Stimulated activated CD8-positive, alpha-beta memory T cell treated with anti-CD3 and anti-CD28 coated beads, Interleukin-12 subunit alpha, Interleukin-12 subunit beta, amount 100 ng/mL, for 1 hour (primary cell): ENCODE measurements at regions not wholly inside any gene's neighbourhood (a gene's known extent, or its start where the extent isn't known, plus 50 kb on each side); places are given as distances from the start of the nearest gene placed in this dataset.
"Not testable (repeated sequence)": the region's sequence is repeated elsewhere in the genome, so short reads cannot be mapped to it uniquely, and the experiment has no call there.

Experiments used
- DNase-seq: peaks from one replicate; pipeline ENCODE4 v3.0.0-alpha.2; 2020; ENCODE audit warnings: low read depth

DNA sequence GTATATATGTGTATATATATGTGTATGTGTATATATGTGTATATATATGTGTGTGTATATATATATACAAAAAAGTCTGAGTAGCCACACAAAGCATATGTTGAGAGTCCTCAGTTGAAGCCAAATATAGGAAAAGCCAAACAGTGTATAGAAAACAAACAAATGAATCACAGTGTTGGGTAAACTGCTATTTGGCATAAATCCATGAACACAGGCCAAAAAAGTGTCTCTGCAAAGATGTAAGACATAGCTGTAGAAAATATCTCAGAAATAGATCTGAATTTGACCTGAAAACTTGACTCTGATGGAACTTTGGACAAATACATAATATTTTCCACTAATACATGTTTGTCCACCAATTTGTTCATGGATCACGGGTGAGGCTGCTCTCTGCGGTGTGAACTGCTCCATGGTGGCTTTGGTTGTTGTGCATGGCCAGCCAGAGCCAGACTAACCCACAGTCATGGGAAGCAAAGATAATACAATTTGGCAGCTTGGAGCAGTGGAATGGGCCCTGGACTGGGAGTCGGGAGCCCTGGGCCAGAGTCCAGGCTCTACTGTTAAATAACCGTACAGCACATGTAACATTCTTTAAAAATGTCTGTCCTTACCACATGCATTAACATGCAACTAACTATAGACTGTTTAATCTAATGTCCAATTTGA is 76.9 kb upstream of the EED start:
- DNase-seq: no peak

- DNase-seq: not testable (repeated sequence)
These were observed 78.3 kb upstream of the EED start for GRCh38 chr11:86166287-86166686.

DNA sequence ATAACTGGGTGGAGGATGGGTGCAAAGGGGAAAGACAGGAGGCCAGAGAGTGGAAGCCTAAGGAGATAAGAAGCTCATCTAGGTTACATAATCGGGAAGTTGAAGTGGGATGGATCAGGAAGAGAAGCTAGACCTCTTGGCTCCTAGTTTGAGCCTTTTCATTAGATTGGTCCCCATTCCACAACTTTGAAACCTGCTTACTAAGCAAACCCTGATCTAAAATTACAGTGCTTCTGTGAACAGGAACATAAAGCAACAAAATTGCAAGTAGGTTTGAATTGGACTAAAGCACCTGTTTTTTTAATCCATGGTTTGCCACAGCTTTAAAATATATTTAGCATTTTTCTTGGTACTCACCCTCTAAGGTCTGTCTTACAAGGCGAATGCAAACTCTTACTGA is 80.4 kb upstream of the EED start:
- DNase-seq: no peak

- DNase-seq: not testable (repeated sequence)
These were observed 81.2 kb upstream of the EED start for GRCh38 chr11:86163221-86163876.

GRCh38 chr11:86162239-86162638 is 82.3 kb upstream of the EED start:
- DNase-seq: no peak

GRCh38 chr11:86161837-86162236 is 82.7 kb upstream of the EED start:
- DNase-seq: no peak

DNA sequence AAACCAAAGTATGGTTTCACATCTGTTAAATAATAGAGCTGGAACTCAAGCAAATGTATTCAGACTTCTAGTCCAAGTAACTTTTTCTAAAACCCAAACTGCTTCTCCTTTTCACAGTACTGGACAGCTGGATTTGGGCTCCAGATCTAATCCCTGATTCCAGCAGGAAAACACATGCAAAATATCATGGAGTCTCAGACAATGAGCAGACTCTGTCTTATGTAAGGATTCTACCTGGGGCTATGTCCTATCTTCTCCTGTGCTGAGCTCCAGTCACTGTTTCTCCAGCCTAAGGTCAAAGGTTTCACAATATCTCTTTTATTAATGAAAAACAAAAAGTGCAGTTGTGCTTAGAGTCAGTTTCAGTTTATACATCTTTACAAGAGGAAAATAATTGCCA is 83.2 kb upstream of the EED start:
- DNase-seq: no peak

DNA sequence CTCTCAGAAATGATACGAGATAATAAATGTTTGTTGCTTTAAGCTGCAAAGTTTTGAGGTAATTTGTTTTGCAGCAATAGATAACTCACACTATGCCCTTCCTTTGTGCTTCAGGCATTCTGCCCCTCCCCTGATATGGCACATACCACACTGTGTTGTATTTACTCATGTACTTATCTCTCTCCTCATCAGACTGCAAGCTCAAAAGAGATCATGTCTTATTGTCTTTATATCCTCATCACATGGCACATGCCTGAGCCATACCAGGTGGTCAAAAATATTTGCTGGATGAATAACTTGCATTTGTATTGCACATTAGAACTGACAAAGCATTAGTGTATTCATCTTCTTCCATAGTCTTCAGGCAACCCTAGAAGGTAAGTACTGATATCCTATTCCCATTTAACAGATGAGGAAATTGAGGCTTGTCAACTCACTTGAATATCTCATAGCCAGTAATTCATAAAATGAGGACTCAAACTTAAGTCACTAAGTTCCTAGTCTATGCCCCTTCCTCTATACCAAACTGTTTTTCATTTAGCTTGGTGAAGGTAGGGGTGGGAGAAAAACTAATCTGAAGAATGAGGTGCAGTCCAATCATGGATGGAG is 83.9 kb upstream of the EED start:
- no peak for DNase-seq

DNA sequence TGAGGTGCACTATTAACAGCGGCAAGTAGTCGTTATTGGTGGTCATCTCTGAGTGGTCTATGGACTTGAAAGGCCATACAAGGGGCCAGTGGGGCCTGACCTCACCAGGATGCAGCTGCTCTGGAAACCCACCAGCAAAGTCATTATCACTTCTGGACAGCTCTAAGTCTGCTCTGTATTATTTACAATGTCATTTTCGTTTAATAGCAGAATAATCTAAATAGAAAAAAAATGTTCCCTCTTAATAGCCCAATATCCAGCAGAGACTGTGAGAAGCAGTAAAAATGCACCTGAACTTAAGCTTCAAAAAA is 85.0 kb upstream of the EED start:
- DNase-seq: no peak

GRCh38 chr11:86158704-86159580 is 85.6 kb upstream of the EED start:
- no peak for DNase-seq

GRCh38 chr11:86157797-86158378 is 86.7 kb upstream of the EED start:
- no peak for DNase-seq

DNA sequence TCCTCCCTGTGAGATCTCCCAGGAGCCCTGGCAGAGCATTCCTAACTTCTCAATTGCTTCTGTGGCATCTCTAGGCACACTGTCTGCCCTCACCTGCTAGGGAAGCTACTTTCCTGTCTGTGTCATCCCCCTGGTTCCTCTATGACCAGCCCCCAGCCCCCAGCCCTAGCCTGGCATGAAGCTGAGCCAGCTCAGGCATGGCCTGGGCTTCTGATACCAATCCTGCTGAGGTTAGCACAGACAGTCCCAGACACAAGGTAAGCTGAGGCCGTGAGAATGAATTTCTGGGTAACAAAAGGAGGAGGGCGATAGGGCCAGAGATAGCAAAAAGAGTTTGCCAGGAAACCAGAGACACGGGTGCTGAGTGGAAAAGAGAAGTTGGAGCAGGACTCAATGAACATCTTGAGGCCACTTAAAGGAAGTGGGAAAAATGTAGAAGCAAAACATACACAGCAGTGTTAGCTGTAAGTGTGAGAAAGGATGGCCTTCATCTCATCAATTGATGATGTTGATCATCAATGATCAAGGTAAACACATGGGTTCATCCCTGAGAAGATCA is 87.6 kb upstream of the PICALM start:
- no peak for DNase-seq

- DNase-seq: no peak
These were observed 86.4 kb upstream of the PICALM start for GRCh38 chr11:86155200-86155844.

DNA sequence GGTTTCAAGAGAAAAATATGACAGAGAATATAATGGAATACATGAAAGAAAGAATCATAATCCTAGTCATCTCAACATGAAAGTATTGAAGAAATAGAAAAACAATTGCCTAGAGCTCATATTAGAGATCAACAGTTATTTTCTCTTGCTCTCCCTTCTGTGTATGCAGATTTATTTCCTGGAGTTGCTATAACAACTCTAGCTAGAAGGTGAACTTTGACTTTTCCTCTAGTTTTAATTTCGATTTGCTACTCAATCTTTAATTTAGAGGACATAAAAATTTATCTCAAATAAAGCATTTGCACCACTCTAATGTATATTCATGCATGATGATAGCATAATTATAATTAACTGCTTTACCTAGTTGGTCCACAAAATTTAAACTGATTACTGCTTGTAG is 84.6 kb upstream of the PICALM start:
- no peak for DNase-seq

- no peak for DNase-seq
These were observed 84.0 kb upstream of the PICALM start for GRCh38 chr11:86152901-86153300.

GRCh38 chr11:86152006-86152862 is 83.3 kb upstream of the PICALM start:
- DNase-seq: no peak

DNA sequence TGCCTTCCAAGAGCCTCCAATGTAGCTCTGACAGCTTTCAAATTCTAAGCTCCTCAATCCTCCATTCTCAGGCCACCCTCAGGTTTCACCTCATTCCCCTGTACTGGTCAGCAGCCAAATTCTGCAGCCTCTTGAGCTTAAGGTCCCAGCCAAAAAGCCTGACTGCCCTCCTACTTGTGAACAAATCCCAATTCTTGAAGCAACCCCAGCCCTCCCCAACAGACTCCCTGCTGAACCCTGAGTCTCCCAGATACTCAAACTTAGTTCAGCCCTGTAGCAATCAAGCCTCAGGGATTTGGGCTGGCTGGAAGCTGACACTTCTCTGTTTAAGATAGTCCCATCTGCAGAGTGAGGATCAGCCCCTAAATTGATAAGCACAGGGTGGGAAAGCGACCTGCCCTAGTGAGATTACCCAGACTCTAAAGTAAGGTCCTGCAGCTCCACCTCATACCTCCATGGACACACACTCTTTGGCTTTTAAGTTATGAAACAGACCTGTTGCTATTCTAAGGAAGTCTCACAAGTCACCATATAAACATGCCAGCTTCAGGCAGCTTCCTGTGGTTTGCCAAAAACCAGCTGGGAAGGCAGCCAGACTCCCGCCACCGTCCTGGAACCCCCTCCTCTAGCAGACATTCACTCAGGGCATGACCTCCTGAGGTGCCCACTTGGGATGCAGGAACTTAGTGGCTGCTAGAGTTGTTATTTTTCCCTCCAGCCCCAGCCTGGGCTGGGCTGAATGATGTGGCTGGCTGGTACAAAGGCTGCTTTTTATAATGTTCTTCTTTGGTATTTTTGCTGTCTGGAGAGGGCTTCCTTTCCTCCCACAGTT is 82.5 kb upstream of the PICALM start:
- no peak for DNase-seq

- DNase-seq: no peak
These were observed 81.9 kb upstream of the PICALM start for GRCh38 chr11:86150847-86151173.

DNA sequence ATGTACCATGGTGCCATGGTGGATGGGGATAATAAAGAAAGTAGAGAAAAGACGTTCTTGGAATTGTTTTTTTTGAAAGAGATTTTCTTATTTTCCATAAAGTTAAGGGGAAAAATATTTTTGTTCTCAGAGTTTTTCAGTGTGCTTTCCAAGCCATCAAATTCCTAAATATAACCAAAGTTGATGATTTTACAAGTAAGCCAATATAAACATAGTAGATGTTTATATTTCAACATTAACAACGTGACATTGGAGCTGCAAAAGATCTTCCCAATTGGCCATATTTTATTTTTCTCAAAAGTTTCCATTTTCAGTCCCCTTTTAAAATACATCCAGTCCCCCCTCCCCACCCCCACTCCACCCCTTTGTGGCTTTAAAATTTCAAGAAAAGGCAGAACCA is 80.9 kb upstream of the PICALM start:
- DNase-seq: no peak

- no peak for DNase-seq
These were observed 79.5 kb upstream of the PICALM start for GRCh38 chr11:86148345-86148747.
